Neural progenitor cell (in vitro differentiated cells): ENCODE measurements at regions not wholly inside any gene's neighbourhood (a gene's known extent, or its start where the extent isn't known, plus 50 kb on each side); places are given as distances from the start of the nearest gene placed in this dataset.

Source experiments
- CTCF ChIP-seq: fragments of 200-600 bp; sonication (generic); IDR thresholded peaks from 2 replicates; pipeline ENCODE4 v1.5.1; 2017; ENCODE audit warnings: antibody characterized with exemption, mild to moderate bottlenecking
- EZH2phosphoT487 ChIP-seq: fragments of 200-600 bp; sonication (generic); IDR thresholded peaks from 2 replicates; pipeline ENCODE4 v1.6.1; 2017; ENCODE audit warnings: antibody characterized with exemption

- TF ChIP-seq CTCF (no peak), EZH2phosphoT487 (no peak)
Observed at GRCh38 chr10:4669585-4669984, 156.4 kb upstream of the AKR1E2 start.
